Right lobe of liver (tissue), 4 donors: ENCODE measurements at regions not wholly inside any gene's neighbourhood (a gene's known extent, or its start where the extent isn't known, plus 50 kb on each side); places are given as distances from the start of the nearest gene placed in this dataset.

ENCODE experiments used
- POLR2A ChIP-seq: fragments of 450-650 bp; IDR thresholded peaks from one replicate; pipeline ENCODE4 v1.6.1; 2017; ENCODE audit warnings: antibody characterized with exemption, mild to moderate bottlenecking
- TF ChIP-seq, protein P1 (sequence below), 4 donors: fragments of 200-600 bp in 3 of 4; fragments of 450-650 bp in 1 of 4; IDR thresholded peaks; one replicate each; pipeline versions ENCODE4 v1.5.1 to v1.8.0; 2016 to 2022; ENCODE audit warnings: antibody characterized with exemption in 4 of 4, mild to moderate bottlenecking in 2 of 4
- donor health status: DM: no; HTN: no; CAD: no.
- donor health status: DM: no; HTN: no; CAD: no.
- donor health status: DM: no; HTN: yes; CAD: no.

DNA sequence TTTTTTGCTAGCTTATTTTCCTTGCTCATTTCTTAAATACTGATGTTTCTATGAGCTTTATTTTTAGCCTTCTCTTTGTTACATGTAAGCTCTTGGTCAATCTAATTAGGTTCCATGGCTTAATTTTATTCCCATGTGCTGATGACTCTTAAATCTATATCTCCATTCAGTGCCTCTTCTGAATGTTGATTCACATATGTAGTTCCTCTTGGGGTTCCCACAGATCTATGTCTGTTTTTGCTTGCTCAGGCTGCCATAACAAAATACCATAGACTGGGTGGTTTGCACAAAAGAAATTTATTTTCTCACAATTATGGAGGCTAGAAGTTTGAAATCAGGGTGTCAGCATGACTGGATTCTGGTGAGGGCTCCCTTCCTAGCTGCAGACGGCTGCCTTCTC, 58.3 kb upstream of the PLA2G4A start:
- TF ChIP-seq, protein P1, sequence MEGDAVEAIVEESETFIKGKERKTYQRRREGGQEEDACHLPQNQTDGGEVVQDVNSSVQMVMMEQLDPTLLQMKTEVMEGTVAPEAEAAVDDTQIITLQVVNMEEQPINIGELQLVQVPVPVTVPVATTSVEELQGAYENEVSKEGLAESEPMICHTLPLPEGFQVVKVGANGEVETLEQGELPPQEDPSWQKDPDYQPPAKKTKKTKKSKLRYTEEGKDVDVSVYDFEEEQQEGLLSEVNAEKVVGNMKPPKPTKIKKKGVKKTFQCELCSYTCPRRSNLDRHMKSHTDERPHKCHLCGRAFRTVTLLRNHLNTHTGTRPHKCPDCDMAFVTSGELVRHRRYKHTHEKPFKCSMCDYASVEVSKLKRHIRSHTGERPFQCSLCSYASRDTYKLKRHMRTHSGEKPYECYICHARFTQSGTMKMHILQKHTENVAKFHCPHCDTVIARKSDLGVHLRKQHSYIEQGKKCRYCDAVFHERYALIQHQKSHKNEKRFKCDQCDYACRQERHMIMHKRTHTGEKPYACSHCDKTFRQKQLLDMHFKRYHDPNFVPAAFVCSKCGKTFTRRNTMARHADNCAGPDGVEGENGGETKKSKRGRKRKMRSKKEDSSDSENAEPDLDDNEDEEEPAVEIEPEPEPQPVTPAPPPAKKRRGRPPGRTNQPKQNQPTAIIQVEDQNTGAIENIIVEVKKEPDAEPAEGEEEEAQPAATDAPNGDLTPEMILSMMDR (IDR thresholded peaks at IDR 0.05): no peak
- no peak for TF ChIP-seq POLR2A
